ENCODE measurements at regions not wholly inside any gene's neighbourhood (a gene's known extent, or its start where the extent isn't known, plus 50 kb on each side); places are given as distances from the start of the nearest gene placed in this dataset.
"Not testable (repeated sequence)": the region's sequence is repeated elsewhere in the genome, so short reads cannot be mapped to it uniquely, and the experiment has no call there.

DNA sequence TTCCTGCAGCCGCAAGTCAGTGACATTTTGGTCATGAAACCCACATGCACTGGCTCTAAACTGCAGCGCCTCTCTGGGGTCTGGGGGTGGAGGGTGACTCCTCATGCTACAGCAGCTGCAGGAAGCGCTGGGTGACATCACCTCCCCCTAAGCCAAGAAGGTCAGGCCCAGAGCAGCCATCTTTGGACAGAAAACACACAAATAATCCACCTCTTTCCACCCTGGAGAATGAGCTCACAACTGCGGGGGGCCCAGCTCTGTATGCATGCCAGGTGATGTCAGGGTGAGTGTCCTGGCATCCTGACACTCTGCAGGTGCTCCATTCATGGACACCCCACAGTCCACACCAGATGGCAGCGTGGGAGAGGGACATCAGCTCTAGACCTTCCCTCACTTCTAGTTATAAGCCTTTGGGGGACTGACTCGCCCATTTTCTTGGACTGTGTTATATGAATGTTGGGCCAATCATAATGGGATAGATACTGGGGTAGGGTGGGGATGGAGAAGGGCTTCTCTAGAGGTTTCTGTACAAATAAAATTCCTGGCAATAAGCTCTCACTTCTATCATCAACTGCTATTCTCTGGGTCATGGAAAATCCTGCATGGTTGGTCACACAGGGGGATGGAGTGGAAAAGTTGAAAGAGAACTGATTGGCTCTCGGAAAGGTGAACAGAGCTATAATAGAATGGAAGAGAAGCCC is 70.7 kb upstream of the THBS1 start:
- no peak for DNase-seq (ENCODE audit: low read depth)

DNA sequence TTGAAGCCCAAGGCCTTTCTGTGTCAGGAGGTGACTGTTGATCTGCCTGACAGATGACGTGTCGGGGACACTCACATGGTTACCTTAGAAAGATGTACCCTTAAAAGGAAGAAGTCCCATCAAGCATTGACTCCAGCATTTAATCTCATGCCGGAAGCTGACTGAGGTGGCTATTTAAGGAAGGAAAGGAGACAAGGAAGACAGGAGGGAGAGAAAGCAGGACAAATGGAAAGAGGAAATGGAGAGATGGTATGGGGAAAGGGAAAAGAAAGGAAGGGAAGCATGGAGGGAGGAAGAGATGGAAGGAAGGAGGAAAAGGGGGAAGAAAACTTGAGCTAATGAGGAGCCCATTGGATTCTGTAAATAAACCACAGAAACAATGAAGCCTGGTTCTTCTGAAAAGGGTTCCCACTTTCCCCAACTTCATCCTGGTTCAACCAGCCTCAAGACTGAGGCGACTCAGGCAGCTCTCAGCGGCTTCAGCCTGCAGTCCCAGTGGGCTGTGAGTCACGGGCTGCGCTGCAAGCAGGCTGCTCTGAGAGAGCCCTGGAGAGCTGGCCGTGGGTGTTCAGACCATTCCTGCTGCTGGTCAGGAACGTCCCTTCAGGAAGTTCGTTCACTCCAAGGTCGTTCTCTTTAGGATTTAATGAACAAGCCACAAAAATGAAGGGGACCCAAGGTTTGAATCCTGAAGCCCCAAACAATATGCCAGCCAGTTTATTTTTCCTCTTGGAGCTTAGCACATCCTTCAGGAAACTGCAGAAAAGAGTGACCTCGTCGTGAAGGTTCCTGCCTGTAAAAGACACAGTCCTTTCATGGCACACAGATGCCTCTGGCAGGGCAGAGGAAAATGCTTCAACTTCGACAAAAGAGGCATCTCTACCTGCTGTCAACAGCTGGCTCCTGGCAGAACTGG is 69.6 kb upstream of the THBS1 start:
- DNase-seq (ENCODE audit: low read depth) = no peak

DNA sequence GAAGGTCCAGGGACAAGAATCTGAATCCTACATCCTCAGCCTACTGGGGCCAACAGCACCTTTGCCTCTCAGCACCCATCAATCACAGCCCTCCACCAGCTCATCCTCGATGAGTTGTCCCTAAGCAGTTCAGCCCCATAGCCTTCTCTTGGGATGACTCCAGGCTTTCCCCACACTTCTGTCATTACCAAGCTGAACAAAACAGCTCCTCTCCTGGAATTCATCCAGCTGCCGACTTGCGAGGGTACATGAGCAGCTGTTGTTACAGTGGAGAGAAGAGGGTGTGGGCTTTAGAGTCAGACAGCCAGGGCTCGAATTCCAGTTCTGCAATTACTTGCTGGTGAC is 69.0 kb upstream of the THBS1 start:
- DNase-seq (ENCODE audit: low read depth) = no peak

DNA sequence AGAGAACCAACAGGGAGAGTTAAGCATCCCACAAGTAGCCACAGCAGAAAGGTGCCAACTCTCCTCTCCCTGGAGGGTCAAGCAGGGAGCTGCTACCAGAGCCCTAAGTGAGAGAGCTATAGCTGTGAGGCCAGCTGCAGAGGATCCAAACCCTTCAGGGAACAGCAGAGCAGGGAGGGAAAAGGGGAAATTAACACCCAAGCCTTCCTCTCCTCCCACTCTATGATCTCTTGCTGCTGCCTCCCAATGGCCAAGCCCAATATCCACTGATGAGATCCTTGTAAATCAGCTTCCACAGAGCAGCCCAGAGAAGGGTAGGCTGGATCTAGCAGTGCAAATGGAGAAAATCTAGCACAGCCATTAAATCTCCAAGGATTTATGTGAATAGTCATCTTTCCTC is 68.2 kb upstream of the THBS1 start:
- DNase-seq (ENCODE audit: low read depth) = no peak

DNA sequence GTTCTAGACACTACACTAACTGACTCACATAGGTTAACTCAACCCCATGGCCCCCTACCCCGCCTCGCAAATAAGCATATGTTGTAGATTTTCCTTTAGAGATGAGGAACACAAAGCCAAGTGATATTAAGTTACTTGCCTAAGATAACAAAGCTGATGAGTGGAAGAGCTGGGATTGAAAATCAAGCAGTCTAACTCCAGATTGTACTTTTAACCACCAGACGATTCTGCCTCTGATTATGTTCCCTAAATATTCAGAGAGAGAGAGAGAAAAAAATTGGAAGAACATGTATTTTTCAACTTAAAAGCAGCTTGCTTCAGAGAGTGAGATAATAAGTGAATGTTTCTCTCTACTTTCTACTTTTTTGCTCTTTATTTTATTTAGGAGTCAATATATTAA is 66.9 kb upstream of the THBS1 start:
- no peak for DNase-seq (ENCODE audit: low read depth)

DNA sequence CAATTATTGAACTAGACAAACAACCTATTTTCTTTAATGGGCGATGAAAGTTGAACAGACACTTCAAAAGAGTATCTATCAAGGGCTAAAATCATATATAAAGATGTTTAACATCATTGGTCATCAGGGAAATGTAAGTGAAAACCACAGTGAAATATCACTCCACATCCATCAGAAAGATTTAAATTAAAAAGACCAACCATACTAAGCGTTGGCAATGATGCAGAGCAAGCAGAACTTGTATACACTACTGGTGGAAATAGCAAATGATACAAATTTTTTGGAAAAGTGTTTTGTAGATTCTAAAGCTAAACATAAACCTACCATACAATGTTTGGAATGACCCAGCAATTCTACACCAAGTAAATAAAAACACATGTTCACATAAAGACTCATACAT is 65.9 kb upstream of the THBS1 start:
- no peak for DNase-seq (ENCODE audit: low read depth)

DNA sequence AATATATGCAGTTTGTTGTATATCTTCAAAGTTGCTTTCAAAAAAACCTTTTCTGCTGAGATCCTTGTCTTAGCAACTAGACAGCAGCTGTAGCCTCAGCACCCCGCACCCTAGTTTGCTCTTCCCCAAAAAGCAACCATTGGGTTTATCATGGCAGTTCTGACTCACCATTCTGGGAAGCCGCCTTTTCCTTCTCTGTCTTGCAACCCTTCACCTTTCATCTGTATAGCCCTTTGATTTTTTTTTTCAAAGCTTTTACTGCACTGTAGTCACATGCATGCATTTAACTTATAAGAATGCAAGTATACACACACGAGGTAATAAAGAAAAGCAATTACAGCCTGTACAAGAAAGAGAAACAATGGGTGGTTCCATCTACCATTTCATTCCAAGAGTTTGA is 65.1 kb upstream of the THBS1 start:
- no peak for DNase-seq (ENCODE audit: low read depth)

DNA sequence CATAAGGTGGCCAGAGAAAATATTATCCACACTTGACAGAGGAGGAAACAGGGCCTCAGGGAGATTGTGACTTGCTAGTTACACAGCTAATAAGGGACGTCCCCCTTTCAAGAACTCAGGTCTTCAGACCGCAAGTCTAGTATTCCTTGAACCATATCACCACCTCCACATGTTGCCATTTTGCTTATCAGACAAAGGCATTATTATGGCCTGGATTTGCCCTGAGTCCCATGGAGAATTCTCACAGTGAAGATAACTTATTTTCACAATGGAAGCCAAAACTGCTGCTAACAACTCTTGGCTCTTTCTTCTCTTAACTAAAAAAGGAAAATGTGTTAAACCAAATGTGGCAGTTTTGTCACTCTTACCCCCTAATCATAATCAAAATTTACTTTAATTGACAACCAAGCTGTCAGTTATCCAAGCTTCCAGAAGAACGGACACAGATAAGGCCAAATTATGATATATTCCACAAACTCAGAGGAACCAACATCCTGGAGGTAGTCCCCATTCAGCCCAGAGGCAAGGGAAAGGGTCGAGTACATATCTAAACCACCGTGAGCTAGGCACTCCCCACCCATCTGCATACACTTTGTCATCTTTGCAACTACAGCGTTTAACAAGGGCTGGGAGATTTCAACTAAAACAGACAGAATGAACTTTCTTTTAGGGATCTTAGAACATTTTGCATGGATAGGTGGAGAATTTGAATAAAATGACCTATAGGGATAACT is 63.6 kb upstream of the THBS1 start:
- DNase-seq (ENCODE audit: low read depth) = no peak

DNA sequence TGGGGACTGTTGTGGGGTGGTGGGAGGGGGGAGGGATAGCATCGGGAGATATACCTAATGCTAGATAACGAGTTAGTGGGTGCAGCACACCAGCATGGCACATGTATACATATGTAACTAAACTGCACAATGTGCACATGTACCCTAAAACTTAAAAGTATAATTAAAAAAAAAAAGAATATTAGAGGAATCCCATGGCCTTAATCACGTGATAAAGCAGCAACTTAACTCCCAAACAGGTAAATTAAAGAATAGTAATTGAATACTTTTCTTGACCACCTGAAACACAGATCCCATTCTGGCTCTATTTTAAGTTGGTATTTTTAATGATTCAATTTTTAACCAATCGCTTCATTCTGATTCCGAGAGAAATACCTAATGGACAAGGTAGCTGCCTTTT is 56.9 kb upstream of the THBS1 start:
- DNase-seq (ENCODE audit: low read depth) = not testable (repeated sequence)

DNA sequence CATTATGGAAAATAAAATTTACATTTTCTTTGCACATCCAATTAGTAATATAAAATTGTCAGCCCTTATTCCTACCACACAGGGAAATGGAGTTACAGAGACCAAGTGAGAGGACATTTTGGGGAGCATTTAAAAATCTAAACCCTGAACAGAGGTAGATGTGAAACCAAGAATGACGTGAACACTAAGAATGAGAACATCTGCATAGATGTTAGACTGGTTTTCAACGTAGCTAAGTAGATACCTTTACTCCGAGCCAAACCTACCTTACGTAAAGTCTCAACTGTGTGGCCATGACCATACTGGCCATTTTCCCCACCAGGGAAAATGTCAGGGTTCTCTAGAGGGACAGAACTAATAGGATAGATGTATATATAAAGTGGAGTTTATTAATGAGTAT is 51.4 kb upstream of the THBS1 start:
- no peak for DNase-seq (ENCODE audit: low read depth)

DNA sequence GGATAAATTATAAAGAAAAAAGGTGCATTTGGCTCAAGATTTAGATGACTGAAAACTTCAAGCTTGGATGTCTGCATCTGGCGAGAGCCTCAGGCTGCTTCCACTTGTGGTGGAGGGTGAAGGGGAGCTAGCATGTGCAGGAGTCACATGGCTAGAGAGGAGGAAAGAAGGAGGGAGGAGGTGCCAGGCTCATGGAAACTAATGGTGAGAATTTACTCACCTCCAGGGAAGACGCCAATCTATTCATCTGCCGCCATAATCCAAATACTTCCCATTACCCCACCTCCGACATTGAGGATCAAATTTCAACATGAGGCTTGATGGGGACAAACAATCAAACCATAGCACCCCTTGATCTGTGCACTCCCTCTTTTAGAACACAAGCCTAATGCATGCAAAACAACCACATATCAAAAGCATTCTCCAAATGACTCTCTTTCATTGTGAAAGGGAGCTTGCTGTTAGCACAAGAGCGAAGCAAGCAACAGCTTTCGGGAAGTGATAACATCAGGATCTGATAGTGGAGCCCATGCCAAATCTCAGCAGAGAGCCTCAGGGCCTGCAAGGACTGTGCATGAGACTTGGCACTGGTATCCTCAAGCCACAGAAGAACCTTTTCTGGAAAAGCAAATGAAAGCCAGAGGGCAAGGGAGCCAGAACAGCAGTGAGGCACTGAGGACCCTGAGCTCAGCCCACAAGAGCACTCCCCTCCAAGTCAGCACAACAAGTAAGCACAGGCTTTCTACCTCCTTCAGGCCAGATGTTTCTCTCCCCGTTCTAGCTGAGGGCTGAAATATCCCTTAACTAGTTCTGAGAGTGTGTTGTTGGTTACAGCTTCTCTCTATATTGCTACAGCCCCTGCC is 50.2 kb upstream of the THBS1 start:
- no peak for DNase-seq (ENCODE audit: low read depth)
